Activated CD8-positive, alpha-beta T cell treated with anti-CD3 and anti-CD28 coated beads, Interleukin-2, amount 10 ng/mL, durations not matched to agents 7 days and 5 days (primary cell): ENCODE measurements at regions not wholly inside any gene's neighbourhood (a gene's known extent, or its start where the extent isn't known, plus 50 kb on each side); places are given as distances from the start of the nearest gene placed in this dataset.
"Not testable (repeated sequence)": the region's sequence is repeated elsewhere in the genome, so short reads cannot be mapped to it uniquely, and the experiment has no call there.

Experiments used
- ATAC-seq: fragments of 150-1000 bp; cut with Tn5 transposase; one replicate; pipeline ENCODE4 v1.10.0; 2021; ENCODE audit warnings: moderate library complexity
- CTCF ChIA-PET: fragments of 350-600 bp; sonication (Branson Sonifier 250); formaldehyde crosslinking; loops from one replicate; lab custom pipeline; 2021; ENCODE audit warnings: antibody characterized with exemption; lab: Charles Lee
- POLR2A ChIA-PET: fragments of 350-600 bp; sonication (Branson Sonifier 250); formaldehyde crosslinking; loops from one replicate; lab custom pipeline; 2021; ENCODE audit warnings: antibody characterized with exemption; lab: Charles Lee
- DNase-seq: peaks from one replicate; pipeline ENCODE4 v3.0.0-alpha.2; 2020
- H3K27ac Mint-ChIP-seq: one replicate; pipeline ENCODE4 v1.8.0; 2021; ENCODE audit warnings: mild to moderate bottlenecking, mixed read lengths
- H3K27me3 Mint-ChIP-seq: one replicate; pipeline ENCODE4 v1.8.0; 2021; ENCODE audit warnings: low read depth, mixed read lengths
- H3K36me3 Mint-ChIP-seq: one replicate; pipeline ENCODE4 v1.8.0; 2021; ENCODE audit warnings: low read depth, mixed read lengths
- H3K4me1 Mint-ChIP-seq: one replicate; pipeline ENCODE4 v1.8.0; 2021; ENCODE audit warnings: low read depth, mixed read lengths
- H3K4me3 Mint-ChIP-seq: one replicate; pipeline ENCODE4 v1.8.0; 2021; ENCODE audit warnings: mild to moderate bottlenecking, mixed read lengths
- H3K9me3 Mint-ChIP-seq: one replicate; pipeline ENCODE4 v1.8.0; 2022; ENCODE audit warnings: mixed read lengths; ENCODE audit not compliant: insufficient read depth

- no peaks in the 10 kb centered on the region for H3K9me3 Mint-ChIP-seq
- POLR2A ChIA-PET, result no interaction called here
- no peak overlapping the region for H3K4me3 Mint-ChIP-seq
- H3K27ac Mint-ChIP-seq, result no peak overlapping the region
- ATAC-seq, result no peak
- H3K4me1 Mint-ChIP-seq, result no peaks in the 10 kb centered on the region
- CTCF ChIA-PET, result no interaction called here
- peaks cover 3% of the 10 kb centered on the region for H3K27me3 Mint-ChIP-seq
- H3K36me3 Mint-ChIP-seq, result no peaks in the 10 kb centered on the region
- DNase-seq, result no peak
Measured at GRCh38 chr6:168169624-168170023, 90.6 kb upstream of the FRMD1 start.

GRCh38 chr6:168168936-168169335, 89.9 kb upstream of the FRMD1 start:
- H3K4me3 Mint-ChIP-seq, H3K4me1 Mint-ChIP-seq, H3K27me3 Mint-ChIP-seq, H3K36me3 Mint-ChIP-seq, ATAC-seq, DNase-seq, H3K9me3 Mint-ChIP-seq, POLR2A ChIA-PET, CTCF ChIA-PET, H3K27ac Mint-ChIP-seq: not testable (repeated sequence)

- H3K27me3 Mint-ChIP-seq, H3K4me1 Mint-ChIP-seq, ATAC-seq, H3K27ac Mint-ChIP-seq, CTCF ChIA-PET, H3K36me3 Mint-ChIP-seq, H3K9me3 Mint-ChIP-seq, DNase-seq, POLR2A ChIA-PET, H3K4me3 Mint-ChIP-seq: not testable (repeated sequence)
Measured at GRCh38 chr6:168168330-168168729, 89.3 kb upstream of the FRMD1 start.

- H3K4me1 Mint-ChIP-seq, result no peaks in the 10 kb centered on the region
- DNase-seq (no peak), ATAC-seq (no peak)
- no peaks in the 10 kb centered on the region for H3K36me3 Mint-ChIP-seq
- POLR2A ChIA-PET, result no interaction called here
- H3K4me3 Mint-ChIP-seq, result no peak overlapping the region
- H3K9me3 Mint-ChIP-seq, result no peaks in the 10 kb centered on the region
- CTCF ChIA-PET, result no interaction called here
- H3K27ac Mint-ChIP-seq, result no peak overlapping the region
- H3K27me3 Mint-ChIP-seq, result no peaks in the 10 kb centered on the region
Measured at GRCh38 chr6:168167431-168168315, 88.7 kb upstream of the FRMD1 start.

- Mint-ChIP-seq H3K36me3 (no peaks in the 10 kb centered on the region), H3K27me3 (no peaks in the 10 kb centered on the region), H3K4me1 (no peaks in the 10 kb centered on the region), H3K4me3 (no peak overlapping the region), H3K27ac (no peak overlapping the region), H3K9me3 (no peaks in the 10 kb centered on the region)
- no peak for DNase-seq
- ATAC-seq, result no peak
- POLR2A ChIA-PET, result no interaction called here
- CTCF ChIA-PET, result no interaction called here
Measured at GRCh38 chr6:168166627-168167026, 87.6 kb upstream of the FRMD1 start.

DNA sequence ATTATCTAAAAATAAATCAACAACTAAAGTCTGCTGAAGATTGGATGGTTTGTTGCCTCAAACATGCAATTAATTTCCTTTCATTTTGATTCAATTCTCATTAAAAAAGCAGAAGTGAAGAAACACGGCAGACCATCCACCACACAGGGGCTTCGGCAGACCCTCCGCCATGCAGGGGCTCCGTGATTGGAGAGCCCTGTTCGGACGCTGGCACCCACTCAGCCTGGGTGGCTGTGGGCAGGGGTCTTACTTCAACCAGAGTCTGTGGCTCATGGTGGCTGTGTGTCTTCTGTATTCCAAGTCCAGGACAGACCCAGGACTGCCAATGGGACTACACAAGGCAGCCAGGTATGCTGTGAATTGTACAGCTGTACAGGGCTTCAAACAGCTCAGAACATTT, 86.9 kb upstream of the FRMD1 start:
- no peak overlapping the region for H3K27ac Mint-ChIP-seq
- DNase-seq (no peak), ATAC-seq (no peak)
- ChIA-PET POLR2A (no interaction called here), CTCF (no interaction called here)
- no peaks in the 10 kb centered on the region for H3K9me3 Mint-ChIP-seq
- no peaks in the 10 kb centered on the region for H3K27me3 Mint-ChIP-seq
- no peaks in the 10 kb centered on the region for H3K4me1 Mint-ChIP-seq
- H3K36me3 Mint-ChIP-seq, result no peaks in the 10 kb centered on the region
- H3K4me3 Mint-ChIP-seq, result no peak overlapping the region

DNA sequence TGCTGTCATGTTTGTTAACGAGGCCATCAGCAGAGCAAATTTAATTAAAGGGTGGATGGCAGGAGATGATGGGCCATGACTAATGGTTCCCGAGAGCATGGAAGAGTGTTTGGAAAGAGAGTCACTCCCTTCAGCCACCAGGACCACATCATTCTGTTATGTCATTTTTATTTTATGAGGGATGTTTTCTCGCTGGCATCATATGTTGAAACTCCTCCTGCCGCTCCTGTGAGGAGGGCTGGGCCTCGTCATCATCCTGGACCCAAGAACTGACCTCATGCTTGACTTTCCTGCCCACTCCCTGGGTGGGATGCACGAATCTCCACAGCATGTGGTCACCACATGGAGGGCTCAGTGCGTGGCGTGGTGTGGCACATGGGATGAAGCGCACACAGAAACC, 86.4 kb upstream of the FRMD1 start:
- H3K27ac Mint-ChIP-seq, result no peak overlapping the region
- no peaks in the 10 kb centered on the region for H3K36me3 Mint-ChIP-seq
- H3K4me1 Mint-ChIP-seq, result no peaks in the 10 kb centered on the region
- H3K9me3 Mint-ChIP-seq, result no peaks in the 10 kb centered on the region
- H3K4me3 Mint-ChIP-seq, result no peak overlapping the region
- POLR2A ChIA-PET, result no interaction called here
- no peak for ATAC-seq
- no peak for DNase-seq
- CTCF ChIA-PET, result no interaction called here
- no peaks in the 10 kb centered on the region for H3K27me3 Mint-ChIP-seq

- no peaks in the 10 kb centered on the region for H3K27me3 Mint-ChIP-seq
- H3K9me3 Mint-ChIP-seq, result no peaks in the 10 kb centered on the region
- DNase-seq (no peak), ATAC-seq (no peak)
- H3K4me1 Mint-ChIP-seq, result no peaks in the 10 kb centered on the region
- ChIA-PET CTCF (no interaction called here), POLR2A (no interaction called here)
- H3K27ac Mint-ChIP-seq, result no peak overlapping the region
- H3K36me3 Mint-ChIP-seq, result no peaks in the 10 kb centered on the region
- no peak overlapping the region for H3K4me3 Mint-ChIP-seq
Measured at GRCh38 chr6:168164462-168165061, 85.5 kb upstream of the FRMD1 start.

- CTCF ChIA-PET, result no interaction called here
- H3K36me3 Mint-ChIP-seq, result no peaks in the 10 kb centered on the region
- no peaks in the 10 kb centered on the region for H3K4me1 Mint-ChIP-seq
- POLR2A ChIA-PET, result no interaction called here
- H3K27ac Mint-ChIP-seq, result no peak overlapping the region
- no peak overlapping the region for H3K4me3 Mint-ChIP-seq
- no peak for ATAC-seq
- no peaks in the 10 kb centered on the region for H3K9me3 Mint-ChIP-seq
- peaks cover 2% of the 10 kb centered on the region for H3K27me3 Mint-ChIP-seq
- DNase-seq, result no peak
Measured at GRCh38 chr6:168163096-168163731, 84.2 kb upstream of the FRMD1 start.

DNA sequence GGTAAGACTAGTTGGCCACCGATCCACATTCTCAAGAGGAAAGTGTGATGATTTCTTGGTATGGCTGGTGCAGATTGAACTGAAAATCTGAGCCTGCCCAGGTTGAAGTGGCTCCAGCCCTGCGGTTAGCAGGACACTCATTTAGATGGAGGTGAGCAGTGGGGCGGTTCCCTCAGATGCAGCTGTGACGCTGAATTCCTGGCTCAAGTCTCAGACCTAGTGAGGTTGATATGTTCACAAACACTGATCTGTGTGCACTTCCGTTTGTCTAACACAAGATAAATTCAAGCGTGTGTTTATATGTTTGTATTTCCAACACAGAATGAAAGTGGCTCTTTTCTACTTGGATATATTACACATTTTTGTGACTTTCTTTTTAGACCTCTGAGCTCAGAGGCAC, 83.4 kb upstream of the FRMD1 start:
- no peak overlapping the region for H3K4me3 Mint-ChIP-seq
- CTCF ChIA-PET, result no interaction called here
- no peaks in the 10 kb centered on the region for H3K36me3 Mint-ChIP-seq
- no peaks in the 10 kb centered on the region for H3K4me1 Mint-ChIP-seq
- H3K27ac Mint-ChIP-seq, result no peak overlapping the region
- DNase-seq (no peak), ATAC-seq (no peak)
- peaks cover 2% of the 10 kb centered on the region for H3K27me3 Mint-ChIP-seq
- no peaks in the 10 kb centered on the region for H3K9me3 Mint-ChIP-seq
- POLR2A ChIA-PET, result no interaction called here

- CTCF ChIA-PET, result no interaction called here
- H3K9me3 Mint-ChIP-seq, result no peaks in the 10 kb centered on the region
- ATAC-seq, result no peak
Measured at GRCh38 chr6:168161371-168161750, 82.3 kb upstream of the FRMD1 start.

More at GRCh38 chr6:168161371-168161750, 82.3 kb upstream of the FRMD1 start:
- no peak for DNase-seq
- Mint-ChIP-seq H3K27me3 (peaks cover 2% of the 10 kb centered on the region), H3K36me3 (no peaks in the 10 kb centered on the region), H3K4me1 (no peaks in the 10 kb centered on the region), H3K4me3 (no peak overlapping the region), H3K27ac (no peak overlapping the region)
- POLR2A ChIA-PET, result no interaction called here
